CD4-positive, alpha-beta memory T cell (primary cell): ENCODE measurements at regions not wholly inside any gene's neighbourhood (a gene's known extent, or its start where the extent isn't known, plus 50 kb on each side); places are given as distances from the start of the nearest gene placed in this dataset.
"Not testable (repeated sequence)": the region's sequence is repeated elsewhere in the genome, so short reads cannot be mapped to it uniquely, and the experiment has no call there.

Experiments
- CTCF ChIA-PET: fragments of 350-600 bp; sonication (Branson Sonifier 250); formaldehyde crosslinking; loops from one replicate; lab custom pipeline; 2021; ENCODE audit warnings: inconsistent platforms; ENCODE audit not compliant: partially characterized antibody; lab: Charles Lee
- POLR2A ChIA-PET: fragments of 350-600 bp; sonication (Branson Sonifier 250); formaldehyde crosslinking; loops from one replicate; lab custom pipeline; 2021; ENCODE audit not compliant: partially characterized antibody; lab: Charles Lee
- DNase-seq, 5 donors: peaks; one replicate each; pipeline versions ENCODE4 v3.0.0 to v3.0.0-alpha.2; 2020 to 2022; ENCODE audit warnings: mixed read lengths in 1 of 5
- H3K27ac ChIP-seq: one replicate; pipeline ENCODE4 v1.7.0; 2013; ENCODE audit warnings: low read depth, low read length
- H3K27me3 ChIP-seq: 2 replicates; pipeline ENCODE4 v1.7.0; 2013; ENCODE audit warnings: mild to moderate bottlenecking, low read length, moderate library complexity; ENCODE audit not compliant: insufficient read depth
- H3K36me3 ChIP-seq: 2 replicates; pipeline ENCODE4 v1.7.0; 2013; ENCODE audit warnings: mild to moderate bottlenecking, low read length, moderate library complexity; ENCODE audit not compliant: insufficient read depth
- H3K4me1 ChIP-seq: 2 replicates; pipeline ENCODE4 v1.7.0; 2013; ENCODE audit warnings: mild to moderate bottlenecking, low read length, moderate library complexity; ENCODE audit not compliant: insufficient read depth
- H3K4me3 ChIP-seq, 2 donors: one replicate each; pipeline ENCODE4 v1.7.0; 2013; ENCODE audit warnings: low read length in 2 of 2, mild to moderate bottlenecking in 1 of 2
- H3K9me3 ChIP-seq, 2 donors: one replicate each; pipeline ENCODE4 v1.7.0; 2013; ENCODE audit warnings: low read length in 2 of 2, control low read depth in 1 of 2; ENCODE audit not compliant: control insufficient read depth in 1 of 2
- H3K27ac Mint-ChIP-seq, 7 donors: one replicate each; pipeline ENCODE4 v1.8.0; 2020 to 2021; ENCODE audit warnings: mixed read lengths in 7 of 7, mild to moderate bottlenecking in 6 of 7, inconsistent platforms in 3 of 7, moderate library complexity in 3 of 7
- H3K27me3 Mint-ChIP-seq, 2 donors: one replicate each; pipeline ENCODE4 v1.8.0; 2020 to 2021; ENCODE audit warnings: mixed read lengths in 2 of 2
- H3K36me3 Mint-ChIP-seq, 2 donors: one replicate each; pipeline ENCODE4 v1.8.0; 2020 to 2021; ENCODE audit warnings: mixed read lengths in 2 of 2, inconsistent platforms in 1 of 2, mild to moderate bottlenecking in 1 of 2
- H3K4me1 Mint-ChIP-seq, 4 donors: one replicate each; pipeline ENCODE4 v1.8.0; 2020 to 2021; ENCODE audit warnings: mixed read lengths in 4 of 4, mild to moderate bottlenecking in 1 of 4
- H3K4me3 Mint-ChIP-seq, 8 donors: one replicate each; pipeline ENCODE4 v1.8.0; 2020 to 2021; ENCODE audit warnings: mixed read lengths in 8 of 8, mild to moderate bottlenecking in 7 of 8, moderate library complexity in 6 of 8, inconsistent platforms in 3 of 8
- H3K9me3 Mint-ChIP-seq, 8 donors: one replicate each; pipeline ENCODE4 v1.8.0; 2020 to 2021; ENCODE audit warnings: mixed read lengths in 8 of 8, mild to moderate bottlenecking in 5 of 8, inconsistent platforms in 3 of 8, moderate library complexity in 1 of 8
- intact Hi-C: fragments of 100-400 bp; cut with micrococcal nuclease; formaldehyde crosslinking; loops from one replicate; pipeline ENCODE4 v1.15.1; 2023

- H3K4me1 Mint-ChIP-seq, result no peaks in the 10 kb centered on the region
- intact Hi-C loops, result no loop called here
- no peaks in the 10 kb centered on the region for H3K27me3 Mint-ChIP-seq
- peak overlapping the region in 1 of 7 donors; percentile 57 for H3K27ac Mint-ChIP-seq
- ChIA-PET POLR2A (no interaction called here), CTCF (no interaction called here)
- no peak for DNase-seq
- H3K27me3 ChIP-seq, result no peaks in the 10 kb centered on the region
- H3K36me3 Mint-ChIP-seq, result no peaks in the 10 kb centered on the region
- H3K4me1 ChIP-seq, result no peaks in the 10 kb centered on the region
- no peak overlapping the region for H3K27ac ChIP-seq
- H3K4me3 ChIP-seq, result no peak overlapping the region
- no peaks in the 10 kb centered on the region for H3K36me3 ChIP-seq
- no peak overlapping the region for H3K4me3 Mint-ChIP-seq
- peaks cover 0 to 11% (median 0%) of the 10 kb centered on the region in 8 donors for H3K9me3 Mint-ChIP-seq
- H3K9me3 ChIP-seq, result no peaks in the 10 kb centered on the region
Observed at GRCh38 chrX:914206-914605, 283.6 kb downstream of the SHOX start.

GRCh38 chrX:912677-913076 is 282.1 kb downstream of the SHOX start:
- no peaks in the 10 kb centered on the region for H3K27me3 Mint-ChIP-seq
- intact Hi-C loops, result no loop called here
- H3K36me3 Mint-ChIP-seq, result no peaks in the 10 kb centered on the region
- DNase-seq, result no peak
- no peaks in the 10 kb centered on the region for H3K27me3 ChIP-seq
- peak overlapping the region in 1 of 8 donors; percentile 12 for H3K4me3 Mint-ChIP-seq
- POLR2A ChIA-PET, result no interaction called here
- no peaks in the 10 kb centered on the region for H3K4me1 ChIP-seq
- H3K4me3 ChIP-seq, result no peak overlapping the region
- no peaks in the 10 kb centered on the region for H3K9me3 ChIP-seq
- CTCF ChIA-PET, result no interaction called here
- peak overlapping the region in 1 of 7 donors; percentile 78 for H3K27ac Mint-ChIP-seq
- H3K4me1 Mint-ChIP-seq, result no peaks in the 10 kb centered on the region
- H3K27ac ChIP-seq, result no peak overlapping the region
- no peaks in the 10 kb centered on the region for H3K36me3 ChIP-seq
- peaks cover 0 to 11% (median 0%) of the 10 kb centered on the region in 8 donors for H3K9me3 Mint-ChIP-seq

- POLR2A ChIA-PET, H3K27ac ChIP-seq, H3K36me3 Mint-ChIP-seq, H3K9me3 ChIP-seq, H3K4me3 ChIP-seq, H3K4me1 Mint-ChIP-seq, H3K27me3 Mint-ChIP-seq, H3K4me3 Mint-ChIP-seq, H3K27me3 ChIP-seq, H3K36me3 ChIP-seq, DNase-seq, H3K27ac Mint-ChIP-seq, intact Hi-C loops, CTCF ChIA-PET, H3K4me1 ChIP-seq: not testable (repeated sequence)
- peaks cover 0 to 11% (median 0%) of the 10 kb centered on the region in 8 donors for H3K9me3 Mint-ChIP-seq
Observed at GRCh38 chrX:909068-909467, 278.5 kb downstream of the SHOX start.

DNA sequence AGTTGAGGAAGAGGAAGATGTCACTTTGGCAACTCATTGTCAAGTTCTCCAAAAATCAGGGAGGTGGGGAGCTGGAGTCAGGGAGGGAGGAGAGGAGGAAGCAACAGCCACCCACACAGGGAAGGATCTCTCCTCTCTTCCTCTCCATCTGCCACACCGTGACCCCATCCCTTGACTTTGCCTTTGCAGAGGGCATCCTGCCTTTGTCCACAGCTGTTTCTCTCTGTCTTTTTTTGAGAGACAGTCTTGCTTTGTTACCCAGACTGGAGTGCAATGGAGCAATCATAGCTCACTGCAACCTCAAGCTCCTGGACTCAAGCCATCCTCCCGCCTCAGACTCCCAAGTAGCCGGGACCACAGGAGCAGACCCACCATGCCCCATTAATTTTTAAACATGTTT is 276.0 kb downstream of the SHOX start:
- Histone ChIP-seq H3K36me3 (no peaks in the 10 kb centered on the region), H3K9me3 (no peaks in the 10 kb centered on the region), H3K27me3 (no peaks in the 10 kb centered on the region), H3K27ac (no peak overlapping the region), H3K4me3 (no peak overlapping the region), H3K4me1 (no peaks in the 10 kb centered on the region)
- Mint-ChIP-seq H3K36me3 (no peaks in the 10 kb centered on the region), H3K4me1 (no peaks in the 10 kb centered on the region), H3K27me3 (no peaks in the 10 kb centered on the region), H3K27ac (no peak overlapping the region), H3K4me3 (no peak overlapping the region), H3K9me3 (peaks cover 0 to 16% (median 5%) of the 10 kb centered on the region in 8 donors)
- intact Hi-C loops, result no loop called here
- CTCF ChIA-PET, result no interaction called here
- POLR2A ChIA-PET, result no interaction called here
- DNase-seq, result no peak

GRCh38 chrX:905848-906566 is 275.4 kb downstream of the SHOX start:
- no peaks in the 10 kb centered on the region for H3K36me3 Mint-ChIP-seq

DNA sequence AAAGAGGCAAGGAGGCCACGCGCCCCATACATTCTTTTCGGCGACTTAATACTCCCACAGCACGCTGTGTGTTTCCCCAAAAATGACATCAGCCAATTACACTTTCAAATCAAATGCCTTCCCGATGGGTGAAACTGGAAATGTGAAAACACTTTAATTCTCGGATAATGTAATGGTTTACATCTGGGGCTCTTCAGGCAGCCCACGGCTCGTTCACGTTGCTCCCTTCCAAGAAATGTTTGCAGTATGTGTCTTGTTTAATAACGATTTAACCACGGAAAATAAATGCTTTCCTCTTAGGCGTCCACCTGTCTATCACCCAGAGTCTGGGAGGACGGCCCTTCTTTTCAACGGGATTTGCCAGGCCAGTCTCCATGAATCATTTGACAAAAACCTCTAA is 272.5 kb downstream of the SHOX start:
- intact Hi-C loops, result no loop called here
- no peaks in the 10 kb centered on the region for H3K27me3 Mint-ChIP-seq
- no peak for DNase-seq
- H3K36me3 ChIP-seq, result no peaks in the 10 kb centered on the region
- H3K4me3 ChIP-seq, result no peak overlapping the region
- no peaks in the 10 kb centered on the region for H3K4me1 Mint-ChIP-seq
- H3K4me1 ChIP-seq, result no peaks in the 10 kb centered on the region
- no peaks in the 10 kb centered on the region for H3K36me3 Mint-ChIP-seq
- H3K27ac Mint-ChIP-seq, result no peak overlapping the region
- no peaks in the 10 kb centered on the region for H3K9me3 ChIP-seq
- no peak overlapping the region for H3K4me3 Mint-ChIP-seq
- ChIA-PET POLR2A (no interaction called here), CTCF (no interaction called here)
- no peak overlapping the region for H3K27ac ChIP-seq
- no peaks in the 10 kb centered on the region for H3K27me3 ChIP-seq
- H3K9me3 Mint-ChIP-seq, result peaks cover 0 to 24% (median 8%) of the 10 kb centered on the region in 8 donors

More at GRCh38 chrX:905848-906566, 275.4 kb downstream of the SHOX start:
- intact Hi-C loops, result no loop called here
- Histone ChIP-seq H3K27ac (no peak overlapping the region), H3K27me3 (no peaks in the 10 kb centered on the region), H3K4me3 (no peak overlapping the region), H3K9me3 (no peaks in the 10 kb centered on the region), H3K36me3 (no peaks in the 10 kb centered on the region), H3K4me1 (no peaks in the 10 kb centered on the region)
- Mint-ChIP-seq H3K9me3 (peaks cover 0 to 14% (median 4%) of the 10 kb centered on the region in 8 donors), H3K4me1 (no peaks in the 10 kb centered on the region), H3K4me3 (no peak overlapping the region), H3K27ac (no peak overlapping the region), H3K27me3 (no peaks in the 10 kb centered on the region)
- DNase-seq, result no peak
- ChIA-PET CTCF (no interaction called here), POLR2A (no interaction called here)

- no peaks in the 10 kb centered on the region for H3K4me1 ChIP-seq
- ChIA-PET POLR2A (no interaction called here), CTCF (no interaction called here)
- H3K9me3 ChIP-seq, result no peaks in the 10 kb centered on the region
- no peak overlapping the region for H3K27ac ChIP-seq
- peaks cover 8 to 43% (median 36%) of the 10 kb centered on the region in 8 donors for H3K9me3 Mint-ChIP-seq
- no peaks in the 10 kb centered on the region for H3K36me3 ChIP-seq
- no peaks in the 10 kb centered on the region for H3K27me3 ChIP-seq
- intact Hi-C loops, result no loop called here
- DNase-seq, result no peak
- H3K27ac Mint-ChIP-seq, result no peak overlapping the region
- no peaks in the 10 kb centered on the region for H3K4me1 Mint-ChIP-seq
- no peak overlapping the region for H3K4me3 ChIP-seq
- H3K27me3 Mint-ChIP-seq, result no peaks in the 10 kb centered on the region
- no peak overlapping the region for H3K4me3 Mint-ChIP-seq
- H3K36me3 Mint-ChIP-seq, result peaks cover 0 to 3% of the 10 kb centered on the region in 2 donors
Observed at GRCh38 chrX:896256-896655, 265.7 kb downstream of the SHOX start.
